ENCODE measurements at regions not wholly inside any gene's neighbourhood (a gene's known extent, or its start where the extent isn't known, plus 50 kb on each side); places are given as distances from the start of the nearest gene placed in this dataset.
A peak's percentile ranks its signal among the peaks of the same experiment; 100 is the strongest.
"Not testable (repeated sequence)": the region's sequence is repeated elsewhere in the genome, so short reads cannot be mapped to it uniquely, and the experiment has no call there.

- H3K9me3 Mint-ChIP-seq (ENCODE audit: low read depth), result no peaks in the 10 kb centered on the region
- H3K36me3 Mint-ChIP-seq, result no peaks in the 10 kb centered on the region
- ATAC-seq (no peak), DNase-seq (no peak)
- H3K27me3 Mint-ChIP-seq, result no peaks in the 10 kb centered on the region
- H3K4me3 Mint-ChIP-seq, result no peak overlapping the region
- H3K27ac Mint-ChIP-seq, result no peak overlapping the region
- CTCF ChIA-PET, result no interaction called here
- no peaks in the 10 kb centered on the region for H3K4me1 Mint-ChIP-seq
Observed at GRCh38 chr18:14941792-14942191, 193.8 kb downstream of the ANKRD30B start.

- CTCF ChIA-PET, result no interaction called here
- Mint-ChIP-seq H3K9me3 (ENCODE audit: low read depth) (no peaks in the 10 kb centered on the region), H3K27ac (no peak overlapping the region), H3K4me1 (no peaks in the 10 kb centered on the region), H3K4me3 (no peak overlapping the region), H3K36me3 (no peaks in the 10 kb centered on the region), H3K27me3 (no peaks in the 10 kb centered on the region)
- DNase-seq (no peak), ATAC-seq (no peak)
Observed at GRCh38 chr18:14942275-14942674, 194.3 kb downstream of the ANKRD30B start.

GRCh38 chr18:14943486-14943885, 195.5 kb downstream of the ANKRD30B start:
- H3K27me3 Mint-ChIP-seq, result no peaks in the 10 kb centered on the region
- no peaks in the 10 kb centered on the region for H3K9me3 Mint-ChIP-seq (ENCODE audit: low read depth)
- no peak overlapping the region for H3K4me3 Mint-ChIP-seq
- no peaks in the 10 kb centered on the region for H3K36me3 Mint-ChIP-seq
- DNase-seq (no peak), ATAC-seq (no peak)
- CTCF ChIA-PET, result no interaction called here
- no peaks in the 10 kb centered on the region for H3K4me1 Mint-ChIP-seq
- H3K27ac Mint-ChIP-seq, result no peak overlapping the region

- Mint-ChIP-seq H3K27me3 (no peaks in the 10 kb centered on the region), H3K4me1 (no peaks in the 10 kb centered on the region), H3K27ac (no peak overlapping the region), H3K4me3 (no peak overlapping the region), H3K36me3 (no peaks in the 10 kb centered on the region), H3K9me3 (ENCODE audit: low read depth) (no peaks in the 10 kb centered on the region)
- CTCF ChIA-PET, result no interaction called here
- ATAC-seq (no peak), DNase-seq (no peak)
Observed at GRCh38 chr18:14943967-14944636, 196.1 kb downstream of the ANKRD30B start.

GRCh38 chr18:14944838-14945237, 196.9 kb downstream of the ANKRD30B start:
- CTCF ChIA-PET, result no interaction called here
- no peak for DNase-seq
- no peak overlapping the region for H3K4me3 Mint-ChIP-seq
- no peaks in the 10 kb centered on the region for H3K27me3 Mint-ChIP-seq
- no peaks in the 10 kb centered on the region for H3K9me3 Mint-ChIP-seq (ENCODE audit: low read depth)
- H3K27ac Mint-ChIP-seq, result no peak overlapping the region
- no peaks in the 10 kb centered on the region for H3K4me1 Mint-ChIP-seq
- ATAC-seq, result no peak
- H3K36me3 Mint-ChIP-seq, result no peaks in the 10 kb centered on the region

- no peak overlapping the region for H3K4me3 Mint-ChIP-seq
- H3K36me3 Mint-ChIP-seq, result no peaks in the 10 kb centered on the region
- CTCF ChIA-PET, result no interaction called here
- H3K27me3 Mint-ChIP-seq, result no peaks in the 10 kb centered on the region
- no peak for ATAC-seq
- H3K9me3 Mint-ChIP-seq (ENCODE audit: low read depth), result no peaks in the 10 kb centered on the region
- no peaks in the 10 kb centered on the region for H3K4me1 Mint-ChIP-seq
- no peak for DNase-seq
- H3K27ac Mint-ChIP-seq, result no peak overlapping the region
Observed at GRCh38 chr18:14945286-14945685, 197.3 kb downstream of the ANKRD30B start.

- no peaks in the 10 kb centered on the region for H3K27me3 Mint-ChIP-seq
- CTCF ChIA-PET, result no interaction called here
- no peak for ATAC-seq
- no peak overlapping the region for H3K27ac Mint-ChIP-seq
- no peaks in the 10 kb centered on the region for H3K36me3 Mint-ChIP-seq
- no peak for DNase-seq
- H3K4me3 Mint-ChIP-seq, result no peak overlapping the region
- H3K4me1 Mint-ChIP-seq, result no peaks in the 10 kb centered on the region
- no peaks in the 10 kb centered on the region for H3K9me3 Mint-ChIP-seq (ENCODE audit: low read depth)
Observed at GRCh38 chr18:14945984-14946383, 198.0 kb downstream of the ANKRD30B start.

GRCh38 chr18:14946741-14947470, 198.9 kb downstream of the ANKRD30B start:
- H3K27me3 Mint-ChIP-seq; ATAC-seq; H3K36me3 Mint-ChIP-seq; H3K9me3 Mint-ChIP-seq (ENCODE audit: low read depth); CTCF ChIA-PET; DNase-seq; H3K4me1 Mint-ChIP-seq; H3K27ac Mint-ChIP-seq; H3K4me3 Mint-ChIP-seq: not testable (repeated sequence)

GRCh38 chr18:14947482-14948162, 199.7 kb downstream of the ANKRD30B start:
- ATAC-seq (no peak), DNase-seq (no peak)
- Mint-ChIP-seq H3K27ac (no peak overlapping the region), H3K4me1 (no peaks in the 10 kb centered on the region), H3K27me3 (no peaks in the 10 kb centered on the region), H3K36me3 (no peaks in the 10 kb centered on the region), H3K4me3 (no peak overlapping the region), H3K9me3 (ENCODE audit: low read depth) (no peaks in the 10 kb centered on the region)
- CTCF ChIA-PET, result no interaction called here

GRCh38 chr18:14948163-14948540, 200.2 kb downstream of the ANKRD30B start:
- CTCF ChIA-PET, result no interaction called here
- DNase-seq (no peak), ATAC-seq (no peak)
- H3K4me1 Mint-ChIP-seq, result no peaks in the 10 kb centered on the region
- no peaks in the 10 kb centered on the region for H3K36me3 Mint-ChIP-seq
- no peak overlapping the region for H3K4me3 Mint-ChIP-seq
- no peaks in the 10 kb centered on the region for H3K27me3 Mint-ChIP-seq
- no peaks in the 10 kb centered on the region for H3K9me3 Mint-ChIP-seq (ENCODE audit: low read depth)
- no peak overlapping the region for H3K27ac Mint-ChIP-seq

GRCh38 chr18:14949800-14950664, 202.1 kb downstream of the ANKRD30B start:
- no peaks in the 10 kb centered on the region for H3K36me3 Mint-ChIP-seq
- H3K9me3 Mint-ChIP-seq (ENCODE audit: low read depth), result no peaks in the 10 kb centered on the region
- H3K27me3 Mint-ChIP-seq, result no peaks in the 10 kb centered on the region
- CTCF ChIA-PET, result no interaction called here
- peak; percentile 11 for DNase-seq
- no peak for ATAC-seq
- no peaks in the 10 kb centered on the region for H3K4me1 Mint-ChIP-seq
- no peak overlapping the region for H3K27ac Mint-ChIP-seq
- no peak overlapping the region for H3K4me3 Mint-ChIP-seq

GRCh38 chr18:14952444-14953077, 204.6 kb downstream of the ANKRD30B start:
- ATAC-seq; DNase-seq; H3K27me3 Mint-ChIP-seq; H3K4me3 Mint-ChIP-seq; H3K9me3 Mint-ChIP-seq (ENCODE audit: low read depth); H3K4me1 Mint-ChIP-seq; CTCF ChIA-PET; H3K36me3 Mint-ChIP-seq; H3K27ac Mint-ChIP-seq: not testable (repeated sequence)

GRCh38 chr18:14958701-14959100, 210.7 kb downstream of the ANKRD30B start:
- Mint-ChIP-seq H3K27me3 (no peaks in the 10 kb centered on the region), H3K4me3 (no peak overlapping the region), H3K27ac (no peak overlapping the region), H3K4me1 (no peaks in the 10 kb centered on the region), H3K36me3 (no peaks in the 10 kb centered on the region), H3K9me3 (ENCODE audit: low read depth) (no peaks in the 10 kb centered on the region)
- CTCF ChIA-PET, result no interaction called here
- DNase-seq, result no peak
- ATAC-seq, result no peak

All from activated CD8-positive, alpha-beta memory T cell treated with anti-CD3 and anti-CD28 coated beads, Interleukin-2, amount 10 ng/mL, durations not matched to agents 7 days and 5 days (primary cell).